Gastrocnemius medialis (tissue), 4 donors: ENCODE measurements at regions not wholly inside any gene's neighbourhood (a gene's known extent, or its start where the extent isn't known, plus 50 kb on each side); places are given as distances from the start of the nearest gene placed in this dataset.

Experiments
- POLR2A ChIP-seq, 2 donors: fragments of 450-650 bp; IDR thresholded peaks; one replicate each; pipeline ENCODE4 v1.6.1; 2017; ENCODE audit warnings: antibody characterized with exemption in 2 of 2, mild to moderate bottlenecking in 2 of 2, moderate library complexity in 2 of 2
- TF ChIP-seq, protein P1 (sequence below), 5 experiments: fragments of 450-650 bp in 3 of 5; fragments of 200-600 bp in 2 of 5; sonication (generic) in 2 of 5; IDR thresholded peaks in 4 of 5; conservative IDR thresholded peaks in 1 of 5; 1 replicate in 4 of 5; 2 replicates in 1 of 5; pipeline ENCODE4 v1.5.1; 2016 to 2019; ENCODE audit warnings: antibody characterized with exemption in 5 of 5, mild to moderate bottlenecking in 3 of 5, moderate library complexity in 3 of 5

DNA sequence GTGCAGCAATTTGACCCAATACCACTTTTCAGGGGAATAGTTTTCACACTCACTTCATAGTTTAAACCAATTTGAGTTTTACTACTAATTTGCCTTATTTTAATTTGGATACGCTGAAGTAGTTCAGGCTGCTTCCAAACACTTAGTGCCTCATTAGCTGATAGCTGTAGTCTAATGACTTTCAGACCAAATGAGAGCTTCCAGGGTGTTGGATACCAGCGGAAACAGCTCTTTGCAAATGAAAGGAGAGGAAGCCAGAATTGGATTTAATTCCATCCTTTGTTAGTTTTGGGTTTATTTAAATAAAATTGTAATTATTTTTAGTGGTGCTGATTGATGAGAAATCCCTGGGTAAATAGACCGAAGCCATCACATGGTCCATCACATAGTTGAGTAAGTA, 158.3 kb upstream of the SEL1L start:
- TF ChIP-seq, protein P1, sequence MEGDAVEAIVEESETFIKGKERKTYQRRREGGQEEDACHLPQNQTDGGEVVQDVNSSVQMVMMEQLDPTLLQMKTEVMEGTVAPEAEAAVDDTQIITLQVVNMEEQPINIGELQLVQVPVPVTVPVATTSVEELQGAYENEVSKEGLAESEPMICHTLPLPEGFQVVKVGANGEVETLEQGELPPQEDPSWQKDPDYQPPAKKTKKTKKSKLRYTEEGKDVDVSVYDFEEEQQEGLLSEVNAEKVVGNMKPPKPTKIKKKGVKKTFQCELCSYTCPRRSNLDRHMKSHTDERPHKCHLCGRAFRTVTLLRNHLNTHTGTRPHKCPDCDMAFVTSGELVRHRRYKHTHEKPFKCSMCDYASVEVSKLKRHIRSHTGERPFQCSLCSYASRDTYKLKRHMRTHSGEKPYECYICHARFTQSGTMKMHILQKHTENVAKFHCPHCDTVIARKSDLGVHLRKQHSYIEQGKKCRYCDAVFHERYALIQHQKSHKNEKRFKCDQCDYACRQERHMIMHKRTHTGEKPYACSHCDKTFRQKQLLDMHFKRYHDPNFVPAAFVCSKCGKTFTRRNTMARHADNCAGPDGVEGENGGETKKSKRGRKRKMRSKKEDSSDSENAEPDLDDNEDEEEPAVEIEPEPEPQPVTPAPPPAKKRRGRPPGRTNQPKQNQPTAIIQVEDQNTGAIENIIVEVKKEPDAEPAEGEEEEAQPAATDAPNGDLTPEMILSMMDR (IDR thresholded peaks at IDR 0.05 in 4 of 5, conservative IDR thresholded peaks at IDR 0.05 in 1 of 5): no peak
- TF ChIP-seq POLR2A (IDR thresholded peaks at IDR 0.05): no peak
